ENCODE measurements at regions not wholly inside any gene's neighbourhood (a gene's known extent, or its start where the extent isn't known, plus 50 kb on each side); places are given as distances from the start of the nearest gene placed in this dataset.

- intact Hi-C loops (cut with DNase I): no loop called here
- TF ChIP-seq POLR2AphosphoS5 (IDR thresholded peaks at IDR 0.05; ENCODE audit: insufficient read depth in 1 of 2, low read depth in 1 of 2): no peak
- TF ChIP-seq CTCF (IDR thresholded peaks at IDR 0.05): no peak
- TF ChIP-seq POLR2A (IDR thresholded peaks at IDR 0.05): no peak
- no peaks in the 10 kb centered on the region for H3K36me3 ChIP-seq
- no peak overlapping the region for H3K4me3 ChIP-seq
- H3K27ac ChIP-seq: no peak overlapping the region
- no peaks in the 10 kb centered on the region for H3K27me3 ChIP-seq
- H3K4me1 ChIP-seq: peaks cover 9% of the 10 kb centered on the region
- DNase-seq (ENCODE audit: extremely low spot score in 2 of 2): no peak
- H3K9me3 ChIP-seq: no peaks in the 10 kb centered on the region
Observed at GRCh38 chr7:121452389-121452788, 56.3 kb upstream of the FAM3C start.

GRCh38 chr7:121451367-121452094 is 55.4 kb upstream of the FAM3C start:
- Histone ChIP-seq H3K4me1 (peaks cover 16% of the 10 kb centered on the region), H3K27ac (no peak overlapping the region), H3K36me3 (no peaks in the 10 kb centered on the region), H3K4me3 (no peak overlapping the region), H3K27me3 (no peaks in the 10 kb centered on the region), H3K9me3 (no peaks in the 10 kb centered on the region)
- intact Hi-C loops (cut with DNase I): no loop called here
- no peak for TF ChIP-seq CTCF (IDR thresholded peaks at IDR 0.05)
- no peak for TF ChIP-seq POLR2A (IDR thresholded peaks at IDR 0.05)
- TF ChIP-seq POLR2AphosphoS5 (IDR thresholded peaks at IDR 0.05; ENCODE audit: insufficient read depth in 1 of 2, low read depth in 1 of 2): no peak
- no peak for DNase-seq (ENCODE audit: extremely low spot score in 2 of 2)

GRCh38 chr7:121450631-121451198 is 54.6 kb upstream of the FAM3C start:
- intact Hi-C loops (cut with DNase I): no loop called here
- Histone ChIP-seq H3K36me3 (no peaks in the 10 kb centered on the region), H3K9me3 (no peaks in the 10 kb centered on the region), H3K4me3 (no peak overlapping the region), H3K27ac (no peak overlapping the region), H3K27me3 (no peaks in the 10 kb centered on the region), H3K4me1 (peaks cover 16% of the 10 kb centered on the region)
- DNase-seq (ENCODE audit: extremely low spot score in 2 of 2): no peak
- TF ChIP-seq CTCF (IDR thresholded peaks at IDR 0.05): no peak
- TF ChIP-seq POLR2A (IDR thresholded peaks at IDR 0.05): no peak
- TF ChIP-seq POLR2AphosphoS5 (IDR thresholded peaks at IDR 0.05; ENCODE audit: insufficient read depth in 1 of 2, low read depth in 1 of 2): no peak

GRCh38 chr7:121449735-121450240 is 53.7 kb upstream of the FAM3C start:
- no peak for DNase-seq (ENCODE audit: extremely low spot score in 2 of 2)
- Histone ChIP-seq H3K27me3 (no peaks in the 10 kb centered on the region), H3K36me3 (no peaks in the 10 kb centered on the region), H3K27ac (no peak overlapping the region), H3K9me3 (no peaks in the 10 kb centered on the region), H3K4me3 (no peak overlapping the region), H3K4me1 (peaks cover 16% of the 10 kb centered on the region)
- intact Hi-C loops (cut with DNase I): no loop called here
- no peak for TF ChIP-seq POLR2AphosphoS5 (IDR thresholded peaks at IDR 0.05; ENCODE audit: insufficient read depth in 1 of 2, low read depth in 1 of 2)
- no peak for TF ChIP-seq CTCF (IDR thresholded peaks at IDR 0.05)
- TF ChIP-seq POLR2A (IDR thresholded peaks at IDR 0.05): no peak

- peaks cover 16% of the 10 kb centered on the region for H3K4me1 ChIP-seq
- H3K27me3 ChIP-seq: no peaks in the 10 kb centered on the region
- H3K4me3 ChIP-seq: no peak overlapping the region
- no peaks in the 10 kb centered on the region for H3K9me3 ChIP-seq
- no peak for DNase-seq (ENCODE audit: extremely low spot score in 2 of 2)
- H3K36me3 ChIP-seq: no peaks in the 10 kb centered on the region
- H3K27ac ChIP-seq: no peak overlapping the region
- no peak for TF ChIP-seq CTCF (IDR thresholded peaks at IDR 0.05)
- TF ChIP-seq POLR2A (IDR thresholded peaks at IDR 0.05): no peak
- no peak for TF ChIP-seq POLR2AphosphoS5 (IDR thresholded peaks at IDR 0.05; ENCODE audit: insufficient read depth in 1 of 2, low read depth in 1 of 2)
- intact Hi-C loops (cut with DNase I): no loop called here
Observed at GRCh38 chr7:121449329-121449728, 53.2 kb upstream of the FAM3C start.
